A673 (cell line): ENCODE measurements at regions not wholly inside any gene's neighbourhood (a gene's known extent, or its start where the extent isn't known, plus 50 kb on each side); places are given as distances from the start of the nearest gene placed in this dataset.

Source experiments
- BruUV-seq: library from RNA; stranded (reverse); fragments of 400-500 nt; replicated peaks from 2 replicates; lab custom pipeline; 2021; lab: Mats Ljungman, UMichigan
- CTCF ChIA-PET: fragments of 300-600 bp; sonication (Branson Sonifier 250); formaldehyde crosslinking; loops from one replicate; lab custom pipeline; 2022; ENCODE audit warnings: antibody characterized with exemption; lab: Charles Lee
- POLR2A ChIA-PET: fragments of 300-600 bp; sonication (Branson Sonifier 250); formaldehyde crosslinking; loops from one replicate; lab custom pipeline; 2022; ENCODE audit warnings: antibody characterized with exemption; ENCODE audit not compliant: low non-redundant PET; lab: Charles Lee
- DNase-seq: peaks from one replicate; pipeline ENCODE4 v3.0.0-alpha.2; 2015; ENCODE audit warnings: low spot score
- H3K27ac ChIP-seq: fragments of 200-600 bp; sonication (generic); 2 replicates; pipeline ENCODE4 v1.5.1; 2016; ENCODE audit warnings: mixed run types, low read depth, mild to moderate bottlenecking, mixed read lengths, antibody characterized with exemption, low read length; ENCODE audit not compliant: poor library complexity, severe bottlenecking
- H3K27me3 ChIP-seq: fragments of 200-600 bp; sonication (generic); replicated peaks from 2 replicates; pipeline ENCODE4 v1.6.1; 2017; ENCODE audit warnings: mixed run types, low read depth, mild to moderate bottlenecking, mixed read lengths, antibody characterized with exemption, low read length; ENCODE audit not compliant: insufficient read depth, poor library complexity
- H3K36me3 ChIP-seq: fragments of 200-600 bp; sonication (generic); 2 replicates; pipeline ENCODE4 v1.6.1; 2016; ENCODE audit warnings: mixed run types, mild to moderate bottlenecking, mixed read lengths, antibody characterized with exemption, low read length; ENCODE audit not compliant: insufficient read depth, poor library complexity, severe bottlenecking
- H3K4me1 ChIP-seq: fragments of 200-600 bp; sonication (generic); 2 replicates; pipeline ENCODE4 v1.6.1; 2017; ENCODE audit warnings: mixed run types, mild to moderate bottlenecking, mixed read lengths, antibody characterized with exemption, low read length; ENCODE audit not compliant: insufficient read depth, poor library complexity, severe bottlenecking
- H3K4me3 ChIP-seq: fragments of 200-600 bp; sonication (generic); 2 replicates; pipeline ENCODE4 v1.5.1; 2016; ENCODE audit warnings: low read depth, mixed run types, mild to moderate bottlenecking, mixed read lengths, low read length; ENCODE audit not compliant: poor library complexity, severe bottlenecking
- H3K9me3 ChIP-seq: fragments of 200-600 bp; sonication (generic); 2 replicates; pipeline ENCODE4 v1.6.1; 2016; ENCODE audit warnings: mixed run types, low read depth, mild to moderate bottlenecking, mixed read lengths, antibody characterized with exemption, low read length; ENCODE audit not compliant: poor library complexity, severe bottlenecking
- CTCF ChIP-seq: fragments of 300-800, 200-600 bp; sonication (generic); conservative IDR thresholded peaks from 2 replicates; pipeline ENCODE4 v1.5.1; 2017; ENCODE audit warnings: low read depth, mild to moderate bottlenecking, antibody characterized with exemption, low read length, moderate library complexity, mixed read lengths
- EZH2 ChIP-seq: fragments of 200-600 bp; sonication (generic); IDR thresholded peaks from 2 replicates; pipeline ENCODE4 v1.6.1; 2017; ENCODE audit warnings: borderline replicate concordance, low read depth, mild to moderate bottlenecking, mixed read lengths, antibody characterized with exemption, low read length; ENCODE audit not compliant: poor library complexity, severe bottlenecking
- intact Hi-C: fragments of 100-400 bp; cut with micrococcal nuclease; formaldehyde crosslinking; loops from one replicate; pipeline ENCODE4 v1.10.0; 2022; ENCODE audit not compliant: unreplicated experiment

GRCh38 chr2:12109363-12110017, 363.1 kb downstream of the LPIN1 start:
- no peak overlapping the region for H3K4me3 ChIP-seq
- intact Hi-C loops = no loop called here
- no TSS peak for BruUV-seq
- no peaks in the 10 kb centered on the region for H3K36me3 ChIP-seq
- no peaks in the 10 kb centered on the region for H3K27me3 ChIP-seq
- peaks cover 7% of the 10 kb centered on the region for H3K4me1 ChIP-seq
- ChIA-PET POLR2A (interaction anchor here (0.5 kb wide), 1 partner anchor 32 kb away, joined by 11 read pairs; no protein-coding TSS in a partner anchor), CTCF (no interaction called here)
- TF ChIP-seq CTCF (no peak), EZH2 (no peak)
- no peaks in the 10 kb centered on the region for H3K9me3 ChIP-seq
- H3K27ac ChIP-seq = no peak overlapping the region
- no peak for DNase-seq

GRCh38 chr2:12110074-12110473, 363.6 kb downstream of the LPIN1 start:
- Histone ChIP-seq H3K27ac (no peak overlapping the region), H3K9me3 (no peaks in the 10 kb centered on the region), H3K4me1 (peaks cover 13% of the 10 kb centered on the region), H3K36me3 (no peaks in the 10 kb centered on the region), H3K4me3 (no peak overlapping the region), H3K27me3 (no peaks in the 10 kb centered on the region)
- ChIA-PET POLR2A (interaction anchor here (0.5 kb wide), 1 partner anchor 33 kb away, joined by 11 read pairs; no protein-coding TSS in a partner anchor), CTCF (no interaction called here)
- intact Hi-C loops = no loop called here
- DNase-seq = no peak
- BruUV-seq = no TSS peak
- TF ChIP-seq EZH2 (no peak), CTCF (no peak)

- BruUV-seq = no TSS peak
- H3K9me3 ChIP-seq = no peaks in the 10 kb centered on the region
- no peak for DNase-seq
- no peaks in the 10 kb centered on the region for H3K36me3 ChIP-seq
- H3K27ac ChIP-seq = no peak overlapping the region
- no peak for TF ChIP-seq EZH2
- no peak for TF ChIP-seq CTCF
- intact Hi-C loops = no loop called here
- no peak overlapping the region for H3K4me3 ChIP-seq
- POLR2A ChIA-PET = no interaction called here
- no peaks in the 10 kb centered on the region for H3K27me3 ChIP-seq
- CTCF ChIA-PET = no interaction called here
- H3K4me1 ChIP-seq = peaks cover 15% of the 10 kb centered on the region
Measured at GRCh38 chr2:12110481-12110880, 364.0 kb downstream of the LPIN1 start.
